OCI-LY3 (cell line): ENCODE measurements at regions not wholly inside any gene's neighbourhood (a gene's known extent, or its start where the extent isn't known, plus 50 kb on each side); places are given as distances from the start of the nearest gene placed in this dataset.

Experiments used
- CTCF ChIP-seq: fragments of 200-600, 300-600 bp; sonication (generic); IDR thresholded peaks from 2 replicates; pipeline ENCODE4 v1.5.1; 2014; ENCODE audit warnings: antibody characterized with exemption, low read length, low read depth
- EZH2phosphoT487 ChIP-seq: fragments of 200-600 bp; shearing (Covaris generic); IDR thresholded peaks from 2 replicates; pipeline ENCODE4 v1.6.1; 2018; ENCODE audit warnings: antibody characterized with exemption, mixed run types, low read depth

GRCh38 chr9:135376511-135377265 lies 102.9 kb upstream of the PPP1R26 start:
- TF ChIP-seq CTCF (no peak), EZH2phosphoT487 (no peak)
